NCI-H146 treated with DMSO at 0.1 percent for 48 hours (cell line): ENCODE measurements at regions not wholly inside any gene's neighbourhood (a gene's known extent, or its start where the extent isn't known, plus 50 kb on each side); places are given as distances from the start of the nearest gene placed in this dataset.

Experiments
- DNase-seq: peaks from one replicate; lab custom pipeline; 2025; ENCODE audit not compliant: unreplicated experiment; lab: John Stamatoyannopoulos, UW

- DNase-seq = no peak
Observed at GRCh38 chr4:74878323-74878722, 54.6 kb upstream of the PARM1 start.

GRCh38 chr4:74875451-74875850 lies 57.5 kb upstream of the PARM1 start:
- DNase-seq = no peak

GRCh38 chr4:74874753-74875367 lies 58.1 kb upstream of the PARM1 start:
- DNase-seq = peak; percentile 41

GRCh38 chr4:74873545-74874301 lies 59.2 kb upstream of the PARM1 start:
- peak; percentile 8 for DNase-seq

- DNase-seq = no peak
Observed at GRCh38 chr4:74858921-74859562, 64.7 kb upstream of the BTC start.

- no peak for DNase-seq
Observed at GRCh38 chr4:74855879-74856278, 61.6 kb upstream of the BTC start.

- no peak for DNase-seq
Observed at GRCh38 chr4:74848774-74849173, 54.5 kb upstream of the BTC start.

- DNase-seq = no peak
Observed at GRCh38 chr4:74845834-74846233, 51.5 kb upstream of the BTC start.
